ENCODE measurements at regions not wholly inside any gene's neighbourhood (a gene's known extent, or its start where the extent isn't known, plus 50 kb on each side); places are given as distances from the start of the nearest gene placed in this dataset. TPM values are rescaled to one million over a fixed set of nuclear protein-coding genes. Genes with fewer than 3 reads are reported as not detected.

DNA sequence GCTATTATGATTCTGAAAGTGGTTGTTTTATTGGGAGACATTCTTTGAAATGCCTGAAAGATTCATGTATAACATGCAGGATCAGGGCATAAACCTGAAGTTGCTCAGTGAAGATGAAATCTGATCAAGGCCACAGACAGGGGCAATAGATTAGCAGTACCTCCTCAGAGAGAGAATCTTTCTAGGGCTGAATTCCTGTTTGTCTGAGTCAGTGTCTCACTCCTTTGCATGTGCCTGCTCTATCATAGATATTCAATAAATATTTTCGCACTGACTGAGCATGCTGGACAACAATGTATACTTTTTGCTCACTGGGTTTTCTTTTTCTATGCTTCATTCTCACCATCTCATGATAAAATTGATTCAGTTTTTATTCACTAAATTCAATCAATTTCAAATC is 49.8 kb upstream of the PFN2 start:
- in situ Hi-C loops (cut with MboI) (no loop called here), intact Hi-C loops (cut with micrococcal nuclease) (no loop called here)
- Histone ChIP-seq H3K4me1 (replicated peaks in 1 of 2; ENCODE audit: control insufficient read depth in 2 of 2, insufficient read depth in 2 of 2, low read length in 2 of 2) (no peaks in the 10 kb centered on the region; a peak in 1 of 5 replicates), H3K4me3 (no peak overlapping the region), H2AFZ (ENCODE audit: low read depth, low read length) (no peak overlapping the region), H3K27me3 (ENCODE audit: control insufficient read depth in 2 of 2, insufficient read depth in 2 of 2, low read length in 2 of 2) (peaks cover 0 to 5% of the 10 kb centered on the region in 2 experiments; a peak in 2 of 5 replicates), H3K4me2 (ENCODE audit: insufficient read depth, low read length) (no peak overlapping the region), H3K9me3 (replicated peaks; ENCODE audit: control insufficient read depth, insufficient read depth, low read depth, low read length) (no peaks in the 10 kb centered on the region), H3K9me1 (ENCODE audit: control insufficient read depth, insufficient read depth, low read length) (no peaks in the 10 kb centered on the region), H3K36me3 (ENCODE audit: control insufficient read depth, insufficient read depth, low read length) (no peaks in the 10 kb centered on the region), H3K79me2 (ENCODE audit: control insufficient read depth, insufficient read depth, low read length) (no peaks in the 10 kb centered on the region), H3K9ac (ENCODE audit: insufficient read depth in 1 of 2, low read depth in 2 of 2, low read length in 2 of 2) (no peak overlapping the region), H3K27ac (ENCODE audit: extremely low read depth, low read depth, low read length) (no peak overlapping the region), H4K20me1 (replicated peaks; ENCODE audit: control insufficient read depth, insufficient read depth, low read length) (no peaks in the 10 kb centered on the region)
- CTCF ChIA-PET (ENCODE audit: low intra/inter-chr PET ratio), result no interaction called here
- POLR2A ChIA-PET, result no interaction called here
- ATAC-seq (no peak), DNase-seq (ENCODE audit: extremely low read depth in 1 of 4, low spot score in 3 of 4) (no peak), FAIRE-seq (no peak)
- no peak for TF ChIP-seq TEAD4 (IDR thresholded peaks at IDR 0.05; ENCODE audit: low read length)
- TF ChIP-seq TEAD4 (CRISPR knock-in tag; IDR thresholded peaks at IDR 0.05; ENCODE audit: borderline replicate concordance), result no peak
- TF ChIP-seq, protein P1, sequence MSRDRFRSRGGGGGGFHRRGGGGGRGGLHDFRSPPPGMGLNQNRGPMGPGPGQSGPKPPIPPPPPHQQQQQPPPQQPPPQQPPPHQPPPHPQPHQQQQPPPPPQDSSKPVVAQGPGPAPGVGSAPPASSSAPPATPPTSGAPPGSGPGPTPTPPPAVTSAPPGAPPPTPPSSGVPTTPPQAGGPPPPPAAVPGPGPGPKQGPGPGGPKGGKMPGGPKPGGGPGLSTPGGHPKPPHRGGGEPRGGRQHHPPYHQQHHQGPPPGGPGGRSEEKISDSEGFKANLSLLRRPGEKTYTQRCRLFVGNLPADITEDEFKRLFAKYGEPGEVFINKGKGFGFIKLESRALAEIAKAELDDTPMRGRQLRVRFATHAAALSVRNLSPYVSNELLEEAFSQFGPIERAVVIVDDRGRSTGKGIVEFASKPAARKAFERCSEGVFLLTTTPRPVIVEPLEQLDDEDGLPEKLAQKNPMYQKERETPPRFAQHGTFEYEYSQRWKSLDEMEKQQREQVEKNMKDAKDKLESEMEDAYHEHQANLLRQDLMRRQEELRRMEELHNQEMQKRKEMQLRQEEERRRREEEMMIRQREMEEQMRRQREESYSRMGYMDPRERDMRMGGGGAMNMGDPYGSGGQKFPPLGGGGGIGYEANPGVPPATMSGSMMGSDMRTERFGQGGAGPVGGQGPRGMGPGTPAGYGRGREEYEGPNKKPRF (IDR thresholded peaks at IDR 0.05; ENCODE audit: low read depth, low read length), result no peak
- TF ChIP-seq HDAC8 (tag; IDR thresholded peaks at IDR 0.05), result no peak
- no peak for TF ChIP-seq ATF3 (IDR thresholded peaks at IDR 0.05)
- TF ChIP-seq ATF3 (CRISPR knock-in tag; conservative IDR thresholded peaks at IDR 0.05), result no peak
- WGBS (ENCODE audit: insufficient coverage, low coverage, missing lambda C conversion rate), result 0% methylated on average over 1 of the region's 1 CpG
- BruUV-seq (replicated peaks), result no TSS peak

Small RNAs in the stretch of these regions (small RNA-seq; reads per million reads assigned to genes)
- gene RF00004 (not detected), gene RPL32P9 (not detected)
